PC-9 (cell line): ENCODE measurements at regions not wholly inside any gene's neighbourhood (a gene's known extent, or its start where the extent isn't known, plus 50 kb on each side); places are given as distances from the start of the nearest gene placed in this dataset.

Experiments used
- BruUV-seq: library from RNA; stranded (reverse); fragments of 400-500 nt; replicated peaks from 2 replicates; lab custom pipeline; 2021; lab: Mats Ljungman, UMichigan
- CTCF ChIA-PET: fragments of 300-600 bp; sonication (Branson Sonifier 250); formaldehyde crosslinking; loops from one replicate; lab custom pipeline; 2022; ENCODE audit warnings: antibody characterized with exemption; lab: Charles Lee
- POLR2A ChIA-PET: fragments of 300-600 bp; sonication (Branson Sonifier 250); formaldehyde crosslinking; loops from one replicate; lab custom pipeline; 2022; ENCODE audit warnings: antibody characterized with exemption; ENCODE audit not compliant: unreplicated experiment; lab: Charles Lee
- DNase-seq, 2 experiments: peaks; one replicate each; pipeline versions ENCODE4 v3.0.0 to v3.0.0-alpha.2; 2015 to 2022; ENCODE audit warnings: mixed read lengths in 1 of 2
- H2AFZ ChIP-seq: fragments of 200-600 bp; sonication (generic); 2 replicates; pipeline ENCODE4 v1.8.1; 2017; ENCODE audit warnings: antibody characterized with exemption
- H3F3A ChIP-seq: fragments of 200-600 bp; sonication (generic); 2 replicates; pipeline ENCODE4 v1.8.1; 2017; ENCODE audit warnings: antibody characterized with exemption, mild to moderate bottlenecking, low read depth; ENCODE audit not compliant: insufficient read depth
- H3K27ac ChIP-seq: fragments of 200-600 bp; sonication (generic); 2 replicates; pipeline ENCODE4 v1.6.1; 2016; ENCODE audit warnings: mixed run types
- H3K27me3 ChIP-seq: fragments of 200-600 bp; sonication (generic); 2 replicates; pipeline ENCODE4 v1.6.1; 2016; ENCODE audit warnings: low read depth, mixed run types; ENCODE audit not compliant: insufficient read depth
- H3K36me3 ChIP-seq: fragments of 200-600 bp; sonication (generic); 2 replicates; pipeline ENCODE4 v1.6.1; 2016; ENCODE audit warnings: low read depth, mixed run types
- H3K4me1 ChIP-seq: fragments of 200-600 bp; sonication (generic); replicated peaks from 2 replicates; pipeline ENCODE4 v1.6.1; 2016; ENCODE audit warnings: mixed run types; ENCODE audit not compliant: insufficient read depth
- H3K4me2 ChIP-seq: fragments of 200-600 bp; sonication (generic); 2 replicates; pipeline ENCODE4 v1.6.1; 2017; ENCODE audit warnings: mixed run types
- H3K4me3 ChIP-seq: fragments of 200-600 bp; sonication (generic); 2 replicates; pipeline ENCODE4 v1.6.1; 2016; ENCODE audit warnings: mixed run types
- H3K79me2 ChIP-seq: fragments of 200-600 bp; sonication (generic); 2 replicates; pipeline ENCODE4 v1.6.1; 2017; ENCODE audit warnings: low read depth, mixed run types
- H3K9me2 ChIP-seq: fragments of 200-600 bp; sonication (generic); 2 replicates; pipeline ENCODE4 v1.8.1; 2017; ENCODE audit warnings: mild to moderate bottlenecking; ENCODE audit not compliant: insufficient read depth
- H3K9me3 ChIP-seq: fragments of 200-600 bp; sonication (generic); 2 replicates; pipeline ENCODE4 v1.8.1; 2016; ENCODE audit warnings: low read depth; ENCODE audit not compliant: insufficient read depth
- H4K20me1 ChIP-seq: fragments of 200-600 bp; sonication (generic); 2 replicates; pipeline ENCODE4 v1.8.1; 2017; ENCODE audit not compliant: insufficient read depth
- EZH2 ChIP-seq: fragments of 200-600 bp; sonication (generic); IDR thresholded peaks from 2 replicates; pipeline ENCODE4 v1.8.0; 2017; ENCODE audit warnings: antibody characterized with exemption, low read depth
- intact Hi-C: fragments of 100-400 bp; cut with micrococcal nuclease; formaldehyde crosslinking; loops from one replicate; pipeline ENCODE4 v1.10.0; 2022; ENCODE audit not compliant: unreplicated experiment
- TF ChIP-seq, protein P1 (sequence below): fragments of 200-600 bp; sonication (generic); conservative IDR thresholded peaks from 2 replicates; pipeline ENCODE4 v1.6.1; 2017; ENCODE audit warnings: mixed run types, antibody characterized with exemption, mild to moderate bottlenecking, moderate library complexity

- no peak overlapping the region for H3K4me3 ChIP-seq
- H3K4me2 ChIP-seq = no peak overlapping the region
- no peaks in the 10 kb centered on the region for H3F3A ChIP-seq
- ChIA-PET CTCF (no interaction called here), POLR2A (no interaction called here)
- H3K9me3 ChIP-seq = no peaks in the 10 kb centered on the region
- no peak overlapping the region for H3K27ac ChIP-seq
- TF ChIP-seq EZH2 = no peak
- TF ChIP-seq, protein P1, sequence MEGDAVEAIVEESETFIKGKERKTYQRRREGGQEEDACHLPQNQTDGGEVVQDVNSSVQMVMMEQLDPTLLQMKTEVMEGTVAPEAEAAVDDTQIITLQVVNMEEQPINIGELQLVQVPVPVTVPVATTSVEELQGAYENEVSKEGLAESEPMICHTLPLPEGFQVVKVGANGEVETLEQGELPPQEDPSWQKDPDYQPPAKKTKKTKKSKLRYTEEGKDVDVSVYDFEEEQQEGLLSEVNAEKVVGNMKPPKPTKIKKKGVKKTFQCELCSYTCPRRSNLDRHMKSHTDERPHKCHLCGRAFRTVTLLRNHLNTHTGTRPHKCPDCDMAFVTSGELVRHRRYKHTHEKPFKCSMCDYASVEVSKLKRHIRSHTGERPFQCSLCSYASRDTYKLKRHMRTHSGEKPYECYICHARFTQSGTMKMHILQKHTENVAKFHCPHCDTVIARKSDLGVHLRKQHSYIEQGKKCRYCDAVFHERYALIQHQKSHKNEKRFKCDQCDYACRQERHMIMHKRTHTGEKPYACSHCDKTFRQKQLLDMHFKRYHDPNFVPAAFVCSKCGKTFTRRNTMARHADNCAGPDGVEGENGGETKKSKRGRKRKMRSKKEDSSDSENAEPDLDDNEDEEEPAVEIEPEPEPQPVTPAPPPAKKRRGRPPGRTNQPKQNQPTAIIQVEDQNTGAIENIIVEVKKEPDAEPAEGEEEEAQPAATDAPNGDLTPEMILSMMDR = no peak
- no peaks in the 10 kb centered on the region for H3K36me3 ChIP-seq
- intact Hi-C loops = no loop called here
- no peaks in the 10 kb centered on the region for H3K9me2 ChIP-seq
- no peak overlapping the region for H2AFZ ChIP-seq
- no peak for DNase-seq
- no peaks in the 10 kb centered on the region for H4K20me1 ChIP-seq
- H3K4me1 ChIP-seq = no peaks in the 10 kb centered on the region
- no TSS peak for BruUV-seq
- H3K79me2 ChIP-seq = no peaks in the 10 kb centered on the region
- no peaks in the 10 kb centered on the region for H3K27me3 ChIP-seq
Measured at GRCh38 chr4:152089584-152089983, 328.8 kb upstream of the GATB start.

DNA sequence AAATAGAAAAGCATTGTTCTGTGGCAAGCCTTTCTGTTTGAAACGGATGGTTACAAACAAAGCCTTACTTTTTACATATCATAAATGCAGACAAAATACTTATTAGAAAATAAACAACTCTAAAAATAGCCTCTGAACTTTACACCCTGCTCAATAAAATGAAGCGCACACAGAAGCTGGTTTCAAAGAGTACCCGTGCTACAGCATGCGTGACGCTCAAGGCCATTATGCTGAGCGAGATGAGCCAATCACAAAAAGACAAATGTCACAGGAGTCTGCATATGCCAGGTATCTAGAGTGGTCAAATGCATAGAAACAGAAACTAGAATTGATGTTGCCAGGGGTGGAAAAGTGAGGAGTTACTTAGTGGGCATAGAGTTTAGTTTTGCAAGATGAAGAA lies 326.5 kb upstream of the GATB start:
- Histone ChIP-seq H2AFZ (no peak overlapping the region), H3K79me2 (no peaks in the 10 kb centered on the region), H3K9me3 (no peaks in the 10 kb centered on the region), H4K20me1 (no peaks in the 10 kb centered on the region), H3K4me1 (no peaks in the 10 kb centered on the region), H3K36me3 (no peaks in the 10 kb centered on the region), H3K27me3 (no peaks in the 10 kb centered on the region), H3K4me2 (no peak overlapping the region), H3K4me3 (no peak overlapping the region), H3K27ac (no peak overlapping the region), H3K9me2 (no peaks in the 10 kb centered on the region), H3F3A (no peaks in the 10 kb centered on the region)
- no peak for DNase-seq
- TF ChIP-seq EZH2 = no peak
- ChIA-PET CTCF (no interaction called here), POLR2A (no interaction called here)
- no TSS peak for BruUV-seq
- intact Hi-C loops = no loop called here

DNA sequence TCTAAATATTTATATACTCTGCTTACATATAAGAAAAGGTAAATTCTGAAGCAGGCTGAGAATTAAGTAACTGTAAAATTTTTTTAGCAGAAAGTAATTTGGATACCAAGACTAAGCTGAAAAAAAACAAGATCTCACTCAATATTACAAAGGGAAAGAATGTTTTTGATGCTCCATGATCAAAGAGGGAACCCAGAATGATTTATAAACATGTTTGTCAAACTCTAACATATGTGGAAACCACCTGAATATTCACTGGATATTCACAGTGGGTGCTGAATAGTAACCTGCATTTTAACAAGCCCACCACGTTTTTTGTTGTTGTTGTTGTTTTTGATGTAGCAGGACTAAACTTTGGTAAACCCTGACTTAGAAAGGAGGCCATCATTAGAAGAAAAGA lies 324.9 kb upstream of the GATB start:
- no peak for DNase-seq
- no peak overlapping the region for H3K4me2 ChIP-seq
- H3K79me2 ChIP-seq = no peaks in the 10 kb centered on the region
- no peak overlapping the region for H2AFZ ChIP-seq
- TF ChIP-seq, protein P1 = no peak
- H3K9me3 ChIP-seq = no peaks in the 10 kb centered on the region; the same call in 1 of the 2 replicates
- H3K27me3 ChIP-seq = no peaks in the 10 kb centered on the region
- CTCF ChIA-PET = no interaction called here
- H4K20me1 ChIP-seq = no peaks in the 10 kb centered on the region
- no TSS peak for BruUV-seq
- H3K4me1 ChIP-seq = no peaks in the 10 kb centered on the region
- POLR2A ChIA-PET = no interaction called here
- no peaks in the 10 kb centered on the region for H3F3A ChIP-seq
- no peak overlapping the region for H3K4me3 ChIP-seq
- intact Hi-C loops = no loop called here
- H3K36me3 ChIP-seq = no peaks in the 10 kb centered on the region
- no peak overlapping the region for H3K27ac ChIP-seq
- no peaks in the 10 kb centered on the region for H3K9me2 ChIP-seq

GRCh38 chr4:152083338-152083737 lies 322.5 kb upstream of the GATB start:
- Histone ChIP-seq H3K4me2 (no peak overlapping the region), H3K27me3 (no peaks in the 10 kb centered on the region), H3F3A (no peaks in the 10 kb centered on the region), H3K9me3 (no peaks in the 10 kb centered on the region; the same call in 1 of the 2 replicates), H2AFZ (no peak overlapping the region), H3K4me1 (no peaks in the 10 kb centered on the region), H3K9me2 (no peaks in the 10 kb centered on the region), H3K79me2 (no peaks in the 10 kb centered on the region), H4K20me1 (no peaks in the 10 kb centered on the region), H3K4me3 (no peak overlapping the region), H3K27ac (no peak overlapping the region), H3K36me3 (no peaks in the 10 kb centered on the region)
- TF ChIP-seq, protein P1 = no peak
- no peak for TF ChIP-seq EZH2
- BruUV-seq = no TSS peak
- POLR2A ChIA-PET = no interaction called here
- intact Hi-C loops = no loop called here
- no peak for DNase-seq
- CTCF ChIA-PET = no interaction called here
